ENCODE measurements at regions not wholly inside any gene's neighbourhood (a gene's known extent, or its start where the extent isn't known, plus 50 kb on each side); places are given as distances from the start of the nearest gene placed in this dataset.

- TF ChIP-seq POLR2A (IDR thresholded peaks at IDR 0.05) (no peak), CTCF (IDR thresholded peaks at IDR 0.05) (peak in 1 of 3 experiments; percentile 10)
Measured at GRCh38 chr1:87501738-87502137, 173.1 kb downstream of the LMO4 start.

Measured in testis (tissue), 2 donors.